ENCODE measurements at regions not wholly inside any gene's neighbourhood (a gene's known extent, or its start where the extent isn't known, plus 50 kb on each side); places are given as distances from the start of the nearest gene placed in this dataset.

GRCh38 chr20:11035211-11035610 is 361.4 kb upstream of the JAG1 start:
- Mint-ChIP-seq H3K27ac (no peak overlapping the region), H3K9me3 (peaks cover 6% of the 10 kb centered on the region), H3K4me1 (ENCODE audit: low read depth) (no peaks in the 10 kb centered on the region), H3K36me3 (ENCODE audit: low read depth) (no peaks in the 10 kb centered on the region), H3K27me3 (no peaks in the 10 kb centered on the region), H3K4me3 (no peak overlapping the region)
- DNase-seq = no peak

- H3K4me3 Mint-ChIP-seq = no peak overlapping the region
- no peaks in the 10 kb centered on the region for H3K27me3 Mint-ChIP-seq
- no peaks in the 10 kb centered on the region for H3K36me3 Mint-ChIP-seq (ENCODE audit: low read depth)
- no peak for DNase-seq
- H3K27ac Mint-ChIP-seq = no peak overlapping the region
- no peaks in the 10 kb centered on the region for H3K4me1 Mint-ChIP-seq (ENCODE audit: low read depth)
- H3K9me3 Mint-ChIP-seq = no peaks in the 10 kb centered on the region
These were observed 367.6 kb upstream of the JAG1 start for GRCh38 chr20:11041396-11041795.

DNA sequence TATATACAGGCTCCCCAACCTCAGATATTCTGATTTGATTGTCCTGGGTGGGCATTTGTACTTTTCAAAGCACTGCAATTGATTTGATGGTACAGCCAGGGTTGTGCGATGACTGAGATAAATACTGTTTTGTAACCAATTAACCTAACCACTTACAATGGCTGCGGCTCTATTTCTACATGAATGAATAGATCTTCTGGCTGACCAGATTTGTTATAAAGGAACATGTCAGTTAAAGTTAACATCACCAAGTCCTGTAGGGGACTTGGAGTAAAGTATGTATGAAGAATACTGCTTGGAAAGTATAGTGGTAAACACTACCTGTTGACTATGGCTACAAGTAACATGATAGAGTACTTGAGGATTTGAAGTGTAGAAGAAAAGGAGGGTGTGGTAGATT is 369.2 kb upstream of the JAG1 start:
- no peaks in the 10 kb centered on the region for H3K4me1 Mint-ChIP-seq (ENCODE audit: low read depth)
- no peak overlapping the region for H3K27ac Mint-ChIP-seq
- no peak overlapping the region for H3K4me3 Mint-ChIP-seq
- no peaks in the 10 kb centered on the region for H3K36me3 Mint-ChIP-seq (ENCODE audit: low read depth)
- H3K27me3 Mint-ChIP-seq = no peaks in the 10 kb centered on the region
- no peaks in the 10 kb centered on the region for H3K9me3 Mint-ChIP-seq
- DNase-seq = no peak

DNA sequence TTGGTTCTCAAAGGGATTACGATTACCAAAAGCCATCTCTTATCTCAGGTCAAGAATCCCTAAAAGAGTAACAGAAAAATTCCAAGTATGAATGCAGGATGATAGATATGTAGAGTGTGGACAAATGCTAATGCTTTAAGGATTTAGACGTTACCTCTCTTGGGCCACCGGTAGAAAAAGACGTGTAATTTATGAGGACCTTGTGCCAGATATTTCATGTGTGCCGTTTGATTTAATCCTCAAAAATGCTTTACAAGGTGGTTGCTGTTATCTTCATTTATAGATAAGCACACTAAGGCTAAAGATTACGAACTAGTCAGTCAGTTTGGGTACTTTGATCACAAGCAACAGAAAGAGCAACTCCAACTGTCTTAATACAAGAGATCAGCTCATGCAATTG is 370.8 kb upstream of the JAG1 start:
- Mint-ChIP-seq H3K4me3 (no peak overlapping the region), H3K27ac (no peak overlapping the region), H3K27me3 (no peaks in the 10 kb centered on the region), H3K4me1 (ENCODE audit: low read depth) (no peaks in the 10 kb centered on the region), H3K36me3 (ENCODE audit: low read depth) (no peaks in the 10 kb centered on the region), H3K9me3 (no peaks in the 10 kb centered on the region)
- no peak for DNase-seq

GRCh38 chr20:11045412-11046175 is 371.8 kb upstream of the JAG1 start:
- no peaks in the 10 kb centered on the region for H3K4me1 Mint-ChIP-seq (ENCODE audit: low read depth)
- H3K9me3 Mint-ChIP-seq = no peaks in the 10 kb centered on the region
- no peak overlapping the region for H3K4me3 Mint-ChIP-seq
- H3K27me3 Mint-ChIP-seq = no peaks in the 10 kb centered on the region
- no peaks in the 10 kb centered on the region for H3K36me3 Mint-ChIP-seq (ENCODE audit: low read depth)
- no peak overlapping the region for H3K27ac Mint-ChIP-seq
- no peak for DNase-seq

DNA sequence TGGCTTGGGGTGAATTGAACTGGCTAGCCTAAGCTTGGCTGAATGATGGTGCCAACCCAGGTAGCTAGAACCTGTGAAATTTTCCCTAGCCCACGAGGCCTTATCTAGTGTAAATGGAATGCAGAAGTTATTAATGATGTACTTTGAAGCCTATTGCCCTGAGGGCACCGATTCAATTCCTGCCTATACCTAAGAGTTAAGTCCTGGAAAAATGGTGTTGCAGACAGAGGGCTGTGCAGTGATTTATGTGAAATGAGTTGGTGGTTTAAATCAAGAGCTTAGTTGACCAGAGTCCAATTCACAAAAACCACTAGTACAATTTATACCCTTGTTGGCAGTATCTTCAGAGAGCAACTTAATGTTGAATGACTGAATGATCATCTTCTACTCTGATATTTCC is 373.8 kb upstream of the JAG1 start:
- Mint-ChIP-seq H3K4me3 (no peak overlapping the region), H3K9me3 (no peaks in the 10 kb centered on the region), H3K4me1 (ENCODE audit: low read depth) (no peaks in the 10 kb centered on the region), H3K36me3 (ENCODE audit: low read depth) (no peaks in the 10 kb centered on the region), H3K27ac (no peak overlapping the region), H3K27me3 (no peaks in the 10 kb centered on the region)
- DNase-seq = no peak

GRCh38 chr20:11048739-11049138 is 374.9 kb upstream of the JAG1 start:
- Mint-ChIP-seq H3K27me3 (no peaks in the 10 kb centered on the region), H3K27ac (no peak overlapping the region), H3K36me3 (ENCODE audit: low read depth) (no peaks in the 10 kb centered on the region), H3K4me1 (ENCODE audit: low read depth) (no peaks in the 10 kb centered on the region), H3K4me3 (no peak overlapping the region), H3K9me3 (peaks cover 2% of the 10 kb centered on the region)
- DNase-seq = no peak

DNA sequence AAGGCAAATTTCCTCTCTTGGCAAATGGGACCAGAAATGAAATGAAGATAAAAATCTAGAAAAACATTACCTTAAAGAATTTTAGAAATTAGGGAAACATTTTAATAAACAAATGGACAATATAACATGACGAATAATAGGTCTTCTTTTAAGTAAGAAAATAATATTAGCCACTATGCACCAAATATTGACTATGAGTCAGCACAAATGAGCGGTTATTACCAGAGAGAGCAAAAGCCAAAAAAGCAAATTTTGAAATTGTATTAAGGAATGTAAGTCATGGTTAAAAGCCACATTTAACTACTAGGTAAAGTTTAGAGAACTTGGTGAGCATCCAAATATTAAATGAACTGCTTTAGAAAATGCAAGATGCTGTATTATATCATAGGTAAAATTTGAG is 376.6 kb upstream of the JAG1 start:
- Mint-ChIP-seq H3K4me3 (no peak overlapping the region), H3K9me3 (peaks cover 6% of the 10 kb centered on the region), H3K27me3 (no peaks in the 10 kb centered on the region), H3K27ac (no peak overlapping the region), H3K4me1 (ENCODE audit: low read depth) (no peaks in the 10 kb centered on the region), H3K36me3 (ENCODE audit: low read depth) (no peaks in the 10 kb centered on the region)
- no peak for DNase-seq

- no peaks in the 10 kb centered on the region for H3K36me3 Mint-ChIP-seq (ENCODE audit: low read depth)
- H3K4me1 Mint-ChIP-seq (ENCODE audit: low read depth) = no peaks in the 10 kb centered on the region
- H3K4me3 Mint-ChIP-seq = no peak overlapping the region
- H3K9me3 Mint-ChIP-seq = peaks cover 6% of the 10 kb centered on the region
- no peaks in the 10 kb centered on the region for H3K27me3 Mint-ChIP-seq
- H3K27ac Mint-ChIP-seq = no peak overlapping the region
- DNase-seq = no peak
These were observed 377.3 kb upstream of the JAG1 start for GRCh38 chr20:11051136-11051535.

GRCh38 chr20:11053310-11053709 is 379.5 kb upstream of the JAG1 start:
- DNase-seq = no peak
- Mint-ChIP-seq H3K36me3 (ENCODE audit: low read depth) (no peaks in the 10 kb centered on the region), H3K27me3 (no peaks in the 10 kb centered on the region), H3K27ac (no peak overlapping the region), H3K9me3 (peaks cover 9% of the 10 kb centered on the region), H3K4me1 (ENCODE audit: low read depth) (no peaks in the 10 kb centered on the region), H3K4me3 (no peak overlapping the region)

DNA sequence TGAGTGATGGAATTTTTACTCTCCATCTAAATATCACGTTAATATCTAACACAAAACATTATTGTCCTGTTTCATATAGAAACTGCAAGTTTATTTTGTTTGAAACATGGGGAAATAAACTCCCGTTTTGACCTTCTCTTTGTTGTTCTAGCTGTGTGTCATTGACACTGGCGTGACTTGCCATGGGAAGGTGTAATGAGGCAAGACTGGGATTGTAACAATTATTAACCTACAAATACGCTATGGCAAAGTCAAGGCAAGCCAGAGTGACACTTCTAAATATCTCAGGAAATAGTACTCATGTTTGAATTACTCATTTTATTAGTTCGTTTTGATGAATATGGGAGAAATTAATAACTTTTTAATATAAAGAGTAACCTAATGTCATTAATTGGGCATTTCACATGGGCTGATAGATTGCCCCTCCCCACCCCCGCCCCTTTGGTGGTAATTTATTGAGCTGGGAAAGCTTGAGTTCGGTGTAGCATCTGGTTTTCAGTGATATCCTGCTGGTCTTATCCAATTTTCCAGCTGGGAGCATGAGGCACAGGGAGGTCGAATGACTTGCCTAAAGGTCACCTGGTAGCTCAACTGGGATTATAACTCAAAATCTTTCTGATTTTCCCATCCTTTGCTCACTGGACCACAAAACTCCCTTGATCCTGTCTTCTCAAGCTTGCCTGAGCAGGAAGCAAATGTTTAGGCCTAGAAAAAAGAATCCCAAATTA is 380.6 kb upstream of the JAG1 start:
- Mint-ChIP-seq H3K27ac (no peak overlapping the region), H3K9me3 (peaks cover 12% of the 10 kb centered on the region), H3K4me3 (no peak overlapping the region), H3K36me3 (ENCODE audit: low read depth) (no peaks in the 10 kb centered on the region), H3K27me3 (no peaks in the 10 kb centered on the region), H3K4me1 (ENCODE audit: low read depth) (no peaks in the 10 kb centered on the region)
- no peak for DNase-seq

DNA sequence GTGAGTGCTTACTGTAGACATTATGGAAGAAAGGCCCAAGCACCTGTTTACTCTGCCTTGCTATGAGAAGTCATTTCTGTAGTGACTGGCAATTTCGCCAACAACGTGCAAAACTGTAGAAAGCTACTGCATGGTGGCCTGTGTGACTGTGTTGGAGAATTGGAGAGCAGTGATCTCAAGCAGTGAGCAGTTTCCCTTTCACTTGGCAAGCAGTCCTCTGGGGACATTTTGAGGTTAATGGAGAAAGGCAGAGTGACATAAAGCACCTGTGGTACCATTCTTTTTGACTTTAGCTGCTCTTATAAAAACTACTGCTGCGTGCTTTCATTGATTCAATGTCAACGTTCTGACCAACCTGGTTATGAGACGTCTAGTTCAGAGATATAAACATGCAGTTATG is 382.6 kb upstream of the JAG1 start:
- DNase-seq = no peak
- Mint-ChIP-seq H3K36me3 (ENCODE audit: low read depth) (no peaks in the 10 kb centered on the region), H3K4me3 (no peak overlapping the region), H3K27ac (no peak overlapping the region), H3K9me3 (peaks cover 12% of the 10 kb centered on the region), H3K4me1 (ENCODE audit: low read depth) (no peaks in the 10 kb centered on the region), H3K27me3 (no peaks in the 10 kb centered on the region)

GRCh38 chr20:11057624-11058023 is 383.8 kb upstream of the JAG1 start:
- no peak overlapping the region for H3K27ac Mint-ChIP-seq
- peaks cover 12% of the 10 kb centered on the region for H3K9me3 Mint-ChIP-seq
- no peaks in the 10 kb centered on the region for H3K36me3 Mint-ChIP-seq (ENCODE audit: low read depth)

GRCh38 chr20:11059659-11060058 is 385.9 kb upstream of the JAG1 start:
- Mint-ChIP-seq H3K4me1 (ENCODE audit: low read depth) (no peaks in the 10 kb centered on the region), H3K9me3 (peaks cover 8% of the 10 kb centered on the region), H3K27me3 (no peaks in the 10 kb centered on the region), H3K36me3 (ENCODE audit: low read depth) (no peaks in the 10 kb centered on the region), H3K4me3 (no peak overlapping the region), H3K27ac (no peak overlapping the region)
- no peak for DNase-seq

More at GRCh38 chr20:11057624-11058023, 383.8 kb upstream of the JAG1 start:
- no peaks in the 10 kb centered on the region for H3K27me3 Mint-ChIP-seq
- no peak overlapping the region for H3K4me3 Mint-ChIP-seq
- no peak for DNase-seq
- H3K4me1 Mint-ChIP-seq (ENCODE audit: low read depth) = no peaks in the 10 kb centered on the region

GRCh38 chr20:11060423-11061185 is 386.8 kb upstream of the JAG1 start:
- no peaks in the 10 kb centered on the region for H3K27me3 Mint-ChIP-seq
- no peak overlapping the region for H3K27ac Mint-ChIP-seq
- no peak overlapping the region for H3K4me3 Mint-ChIP-seq
- peaks cover 6% of the 10 kb centered on the region for H3K9me3 Mint-ChIP-seq
- no peaks in the 10 kb centered on the region for H3K4me1 Mint-ChIP-seq (ENCODE audit: low read depth)
- H3K36me3 Mint-ChIP-seq (ENCODE audit: low read depth) = no peaks in the 10 kb centered on the region
- no peak for DNase-seq
